ENCODE measurements at regions not wholly inside any gene's neighbourhood (a gene's known extent, or its start where the extent isn't known, plus 50 kb on each side); places are given as distances from the start of the nearest gene placed in this dataset.

- DNase-seq, result no peak
- Histone ChIP-seq H3K9me3 (ENCODE audit: control insufficient read depth, low read depth, low read length) (no peaks in the 10 kb centered on the region), H3K4me1 (ENCODE audit: control insufficient read depth, insufficient read depth, low read length) (no peaks in the 10 kb centered on the region), H3K4me3 (ENCODE audit: low read length) (no peak overlapping the region), H3K27me3 (ENCODE audit: control insufficient read depth, insufficient read depth, low read length) (no peaks in the 10 kb centered on the region), H3K27ac (ENCODE audit: low read length) (no peak overlapping the region), H3K36me3 (ENCODE audit: control insufficient read depth, insufficient read depth, low read length) (no peaks in the 10 kb centered on the region)
- no CpG with 5 or more reads among the region's 2 CpGs for WGBS (ENCODE audit: insufficient coverage, low lambda C conversion rate)
These were observed 121.7 kb upstream of the RAD23B start for GRCh38 chr9:107161338-107161737.

GRCh38 chr9:107163370-107163769 lies 119.7 kb upstream of the RAD23B start:
- H3K27me3 ChIP-seq (ENCODE audit: control insufficient read depth, insufficient read depth, low read length), result no peaks in the 10 kb centered on the region
- 100% methylated on average over 1 of the region's 1 CpG for WGBS (ENCODE audit: insufficient coverage, low lambda C conversion rate)

GRCh38 chr9:107169796-107170195 lies 113.3 kb upstream of the RAD23B start:
- Histone ChIP-seq H3K27ac (ENCODE audit: low read length) (no peak overlapping the region), H3K27me3 (ENCODE audit: control insufficient read depth, insufficient read depth, low read length) (no peaks in the 10 kb centered on the region), H3K9me3 (ENCODE audit: control insufficient read depth, low read depth, low read length) (no peaks in the 10 kb centered on the region), H3K4me1 (ENCODE audit: control insufficient read depth, insufficient read depth, low read length) (peaks cover 2% of the 10 kb centered on the region), H3K36me3 (ENCODE audit: control insufficient read depth, insufficient read depth, low read length) (no peaks in the 10 kb centered on the region), H3K4me3 (ENCODE audit: low read length) (no peak overlapping the region)
- no peak for DNase-seq
- no CpG with 5 or more reads among the region's 5 CpGs for WGBS (ENCODE audit: insufficient coverage, low lambda C conversion rate)

More at GRCh38 chr9:107163370-107163769, 119.7 kb upstream of the RAD23B start:
- H3K4me3 ChIP-seq (ENCODE audit: low read length), result no peak overlapping the region
- H3K4me1 ChIP-seq (ENCODE audit: control insufficient read depth, insufficient read depth, low read length), result no peaks in the 10 kb centered on the region
- H3K9me3 ChIP-seq (ENCODE audit: control insufficient read depth, low read depth, low read length), result no peaks in the 10 kb centered on the region
- no peak overlapping the region for H3K27ac ChIP-seq (ENCODE audit: low read length)
- no peak for DNase-seq
- no peaks in the 10 kb centered on the region for H3K36me3 ChIP-seq (ENCODE audit: control insufficient read depth, insufficient read depth, low read length)

GRCh38 chr9:107170801-107171200 lies 112.3 kb upstream of the RAD23B start:
- H3K36me3 ChIP-seq (ENCODE audit: control insufficient read depth, insufficient read depth, low read length), result no peaks in the 10 kb centered on the region
- 80% methylated on average over 1 of the region's 5 CpGs for WGBS (ENCODE audit: insufficient coverage, low lambda C conversion rate)
- no peak for DNase-seq
- H3K4me3 ChIP-seq (ENCODE audit: low read length), result no peak overlapping the region
- peaks cover 10% of the 10 kb centered on the region for H3K4me1 ChIP-seq (ENCODE audit: control insufficient read depth, insufficient read depth, low read length)
- no peaks in the 10 kb centered on the region for H3K9me3 ChIP-seq (ENCODE audit: control insufficient read depth, low read depth, low read length)
- H3K27ac ChIP-seq (ENCODE audit: low read length), result no peak overlapping the region
- no peaks in the 10 kb centered on the region for H3K27me3 ChIP-seq (ENCODE audit: control insufficient read depth, insufficient read depth, low read length)

GRCh38 chr9:107172160-107172978 lies 110.7 kb upstream of the RAD23B start:
- no peak overlapping the region for H3K4me3 ChIP-seq (ENCODE audit: low read length)
- DNase-seq, result peak; percentile 70 to 74
- H3K27ac ChIP-seq (ENCODE audit: low read length), result no peak overlapping the region
- H3K9me3 ChIP-seq (ENCODE audit: control insufficient read depth, low read depth, low read length), result no peaks in the 10 kb centered on the region
- 100% methylated on average over 1 of the region's 4 CpGs for WGBS (ENCODE audit: insufficient coverage, low lambda C conversion rate)
- H3K4me1 ChIP-seq (ENCODE audit: control insufficient read depth, insufficient read depth, low read length), result peaks cover 14% of the 10 kb centered on the region
- no peaks in the 10 kb centered on the region for H3K36me3 ChIP-seq (ENCODE audit: control insufficient read depth, insufficient read depth, low read length)
- no peaks in the 10 kb centered on the region for H3K27me3 ChIP-seq (ENCODE audit: control insufficient read depth, insufficient read depth, low read length)

GRCh38 chr9:107172979-107173347 lies 110.1 kb upstream of the RAD23B start:
- H3K4me3 ChIP-seq (ENCODE audit: low read length), result no peak overlapping the region
- H3K9me3 ChIP-seq (ENCODE audit: control insufficient read depth, low read depth, low read length), result no peaks in the 10 kb centered on the region
- WGBS (ENCODE audit: insufficient coverage, low lambda C conversion rate), result 80% methylated on average over 1 of the region's 6 CpGs
- H3K4me1 ChIP-seq (ENCODE audit: control insufficient read depth, insufficient read depth, low read length), result peaks cover 20% of the 10 kb centered on the region
- no peaks in the 10 kb centered on the region for H3K36me3 ChIP-seq (ENCODE audit: control insufficient read depth, insufficient read depth, low read length)
- no peak for DNase-seq
- no peaks in the 10 kb centered on the region for H3K27me3 ChIP-seq (ENCODE audit: control insufficient read depth, insufficient read depth, low read length)
- no peak overlapping the region for H3K27ac ChIP-seq (ENCODE audit: low read length)

- Histone ChIP-seq H3K4me3 (ENCODE audit: low read length) (no peak overlapping the region), H3K36me3 (ENCODE audit: control insufficient read depth, insufficient read depth, low read length) (no peaks in the 10 kb centered on the region), H3K27ac (ENCODE audit: low read length) (no peak overlapping the region), H3K4me1 (ENCODE audit: control insufficient read depth, insufficient read depth, low read length) (peaks cover 24% of the 10 kb centered on the region), H3K27me3 (ENCODE audit: control insufficient read depth, insufficient read depth, low read length) (no peaks in the 10 kb centered on the region), H3K9me3 (ENCODE audit: control insufficient read depth, low read depth, low read length) (no peaks in the 10 kb centered on the region)
- DNase-seq, result no peak
- 100% methylated on average over 1 of the region's 7 CpGs for WGBS (ENCODE audit: insufficient coverage, low lambda C conversion rate)
These were observed 109.5 kb upstream of the RAD23B start for GRCh38 chr9:107173422-107174180.

- Histone ChIP-seq H3K4me3 (ENCODE audit: low read length) (no peak overlapping the region), H3K36me3 (ENCODE audit: control insufficient read depth, insufficient read depth, low read length) (no peaks in the 10 kb centered on the region), H3K27me3 (ENCODE audit: control insufficient read depth, insufficient read depth, low read length) (no peaks in the 10 kb centered on the region), H3K9me3 (ENCODE audit: control insufficient read depth, low read depth, low read length) (no peaks in the 10 kb centered on the region), H3K27ac (ENCODE audit: low read length) (no peak overlapping the region), H3K4me1 (ENCODE audit: control insufficient read depth, insufficient read depth, low read length) (peaks cover 24% of the 10 kb centered on the region)
- no CpG with 5 or more reads among the region's 6 CpGs for WGBS (ENCODE audit: insufficient coverage, low lambda C conversion rate)
- DNase-seq, result no peak
These were observed 108.6 kb upstream of the RAD23B start for GRCh38 chr9:107174441-107174840.

- H3K27ac ChIP-seq (ENCODE audit: low read length), result peak overlapping the region; percentile 30
- peak; percentile 45 to 66 for DNase-seq
- no peaks in the 10 kb centered on the region for H3K36me3 ChIP-seq (ENCODE audit: control insufficient read depth, insufficient read depth, low read length)
- 29% methylated on average over 2 of the region's 4 CpGs for WGBS (ENCODE audit: insufficient coverage, low lambda C conversion rate)
- H3K27me3 ChIP-seq (ENCODE audit: control insufficient read depth, insufficient read depth, low read length), result no peaks in the 10 kb centered on the region
- H3K9me3 ChIP-seq (ENCODE audit: control insufficient read depth, low read depth, low read length), result no peaks in the 10 kb centered on the region
- peaks cover 24% of the 10 kb centered on the region for H3K4me1 ChIP-seq (ENCODE audit: control insufficient read depth, insufficient read depth, low read length)
- H3K4me3 ChIP-seq (ENCODE audit: low read length), result no peak overlapping the region
These were observed 108.0 kb upstream of the RAD23B start for GRCh38 chr9:107175041-107175440.

GRCh38 chr9:107175816-107176435 lies 107.2 kb upstream of the RAD23B start:
- Histone ChIP-seq H3K4me3 (ENCODE audit: low read length) (no peak overlapping the region), H3K27me3 (ENCODE audit: control insufficient read depth, insufficient read depth, low read length) (no peaks in the 10 kb centered on the region), H3K27ac (ENCODE audit: low read length) (peak overlapping the region; percentile 30), H3K9me3 (ENCODE audit: control insufficient read depth, low read depth, low read length) (no peaks in the 10 kb centered on the region), H3K4me1 (ENCODE audit: control insufficient read depth, insufficient read depth, low read length) (peaks cover 24% of the 10 kb centered on the region), H3K36me3 (ENCODE audit: control insufficient read depth, insufficient read depth, low read length) (no peaks in the 10 kb centered on the region)
- WGBS (ENCODE audit: insufficient coverage, low lambda C conversion rate), result 80% methylated on average over 1 of the region's 7 CpGs
- DNase-seq, result no peak
